Mucosa of rectum (tissue), 2 donors: ENCODE measurements at regions not wholly inside any gene's neighbourhood (a gene's known extent, or its start where the extent isn't known, plus 50 kb on each side); places are given as distances from the start of the nearest gene placed in this dataset.

Experiments used
- H3K27ac ChIP-seq, 2 donors: one replicate each; pipeline ENCODE4 v1.7.0; 2013; ENCODE audit warnings: inconsistent platforms in 2 of 2, low read depth in 2 of 2, low read length in 2 of 2
- H3K27me3 ChIP-seq, 2 donors: one replicate each; pipeline ENCODE4 v1.7.0; 2013; ENCODE audit warnings: low read length in 2 of 2; ENCODE audit not compliant: control insufficient read depth in 2 of 2, insufficient read depth in 2 of 2
- H3K36me3 ChIP-seq, 2 donors: one replicate each; pipeline ENCODE4 v1.7.0; 2013; ENCODE audit warnings: low read length in 2 of 2; ENCODE audit not compliant: control insufficient read depth in 2 of 2, insufficient read depth in 2 of 2
- H3K4me1 ChIP-seq, 2 donors: one replicate each; pipeline ENCODE4 v1.7.0; 2013; ENCODE audit warnings: low read length in 2 of 2, mild to moderate bottlenecking in 1 of 2; ENCODE audit not compliant: control insufficient read depth in 2 of 2, insufficient read depth in 2 of 2
- H3K4me3 ChIP-seq, 2 donors: one replicate each; pipeline ENCODE4 v1.7.0; 2013; ENCODE audit warnings: low read length in 2 of 2
- H3K9ac ChIP-seq, 2 donors: one replicate each; pipeline ENCODE4 v1.7.0; 2013; ENCODE audit warnings: low read length in 2 of 2, low read depth in 1 of 2, mild to moderate bottlenecking in 1 of 2
- H3K9me3 ChIP-seq, 2 donors: one replicate each; pipeline ENCODE4 v1.7.0; 2013; ENCODE audit warnings: low read length in 2 of 2; ENCODE audit not compliant: control insufficient read depth in 2 of 2
- donor health status: healthy.
- donor health status: Normal muscosa, but diverticular disease.

- Histone ChIP-seq H3K4me3 (no peak overlapping the region), H3K9ac (no peak overlapping the region), H3K4me1 (peaks cover 18 to 28% of the 10 kb centered on the region in 2 donors), H3K36me3 (no peaks in the 10 kb centered on the region), H3K27ac (no peak overlapping the region), H3K9me3 (no peaks in the 10 kb centered on the region), H3K27me3 (no peaks in the 10 kb centered on the region)
Measured at GRCh38 chr17:77364381-77364911, 223.7 kb downstream of the SEC14L1 start.

DNA sequence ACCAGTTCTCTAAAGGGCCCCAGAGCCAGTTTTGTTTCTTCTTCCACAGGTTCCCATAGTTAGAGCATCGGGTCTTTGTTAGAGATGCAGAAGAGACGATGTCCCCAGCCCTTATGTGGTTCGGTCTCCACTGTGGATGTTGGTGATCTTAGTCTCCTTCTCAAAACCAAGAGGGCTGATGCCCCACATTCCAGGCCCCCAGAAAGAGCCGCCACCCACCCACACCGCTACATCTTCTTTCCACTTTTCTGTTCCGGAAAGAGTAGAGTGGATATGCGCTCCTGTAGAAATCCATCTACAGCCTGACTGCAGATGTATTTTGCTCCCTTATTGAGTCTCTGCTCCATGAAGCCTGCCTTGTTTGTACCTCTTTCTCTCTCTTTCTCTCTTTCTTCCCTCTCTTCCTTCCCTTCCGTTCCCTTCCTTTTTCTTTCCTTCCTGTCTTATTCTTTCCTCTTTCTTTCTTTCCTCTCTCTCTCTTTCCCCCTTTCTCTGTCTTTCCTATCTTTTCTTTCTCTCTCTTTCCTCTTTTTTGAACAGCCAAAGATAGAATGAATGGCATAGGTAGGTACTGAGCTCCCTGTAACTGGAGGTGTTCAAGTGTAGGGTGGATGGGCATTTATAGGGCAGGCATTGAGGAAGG, 224.3 kb downstream of the SEC14L1 start:
- Histone ChIP-seq H3K9ac (peak overlapping the region in 1 of 2 donors; percentile 16), H3K27ac (peak overlapping the region; percentile 25 to 60), H3K9me3 (no peaks in the 10 kb centered on the region), H3K4me1 (peaks cover 18 to 28% of the 10 kb centered on the region in 2 donors), H3K27me3 (no peaks in the 10 kb centered on the region), H3K4me3 (no peak overlapping the region), H3K36me3 (no peaks in the 10 kb centered on the region)

GRCh38 chr17:77365584-77366186, 224.9 kb downstream of the SEC14L1 start:
- Histone ChIP-seq H3K36me3 (no peaks in the 10 kb centered on the region), H3K9ac (peak overlapping the region in 1 of 2 donors; percentile 16), H3K9me3 (no peaks in the 10 kb centered on the region), H3K4me3 (no peak overlapping the region), H3K4me1 (peaks cover 20 to 28% of the 10 kb centered on the region in 2 donors), H3K27me3 (no peaks in the 10 kb centered on the region), H3K27ac (peak overlapping the region; percentile 25 to 60)

DNA sequence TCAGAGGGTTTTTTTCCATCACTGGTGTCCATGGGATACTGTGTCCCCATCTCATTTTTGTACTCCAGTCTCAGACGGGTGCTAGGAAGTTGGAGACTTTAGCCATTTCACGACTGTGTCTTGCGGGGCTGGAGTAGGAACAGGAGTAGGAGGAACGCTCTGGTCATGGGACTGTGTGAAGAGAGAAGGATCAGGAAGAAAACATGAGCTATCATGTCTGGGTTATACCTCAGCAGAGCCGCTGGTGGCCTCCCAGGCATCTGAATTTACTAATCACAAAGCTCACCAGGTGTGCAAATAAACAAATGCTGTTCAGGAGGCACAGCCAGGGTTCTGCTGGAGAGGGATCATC, 225.4 kb downstream of the SEC14L1 start:
- Histone ChIP-seq H3K27me3 (no peaks in the 10 kb centered on the region), H3K9ac (peak overlapping the region in 1 of 2 donors; percentile 16), H3K4me1 (peaks cover 25 to 33% of the 10 kb centered on the region in 2 donors), H3K9me3 (no peaks in the 10 kb centered on the region), H3K4me3 (no peak overlapping the region), H3K27ac (peak overlapping the region; percentile 25 to 60), H3K36me3 (no peaks in the 10 kb centered on the region)

- H3K9ac ChIP-seq, result peak overlapping the region in 1 of 2 donors; percentile 16
- H3K9me3 ChIP-seq, result no peaks in the 10 kb centered on the region
- H3K4me3 ChIP-seq, result no peak overlapping the region
- H3K4me1 ChIP-seq, result peaks cover 30 to 39% of the 10 kb centered on the region in 2 donors
- no peaks in the 10 kb centered on the region for H3K27me3 ChIP-seq
- no peaks in the 10 kb centered on the region for H3K36me3 ChIP-seq
- peak overlapping the region; percentile 25 to 60 for H3K27ac ChIP-seq
Measured at GRCh38 chr17:77366558-77367245, 225.9 kb downstream of the SEC14L1 start.

DNA sequence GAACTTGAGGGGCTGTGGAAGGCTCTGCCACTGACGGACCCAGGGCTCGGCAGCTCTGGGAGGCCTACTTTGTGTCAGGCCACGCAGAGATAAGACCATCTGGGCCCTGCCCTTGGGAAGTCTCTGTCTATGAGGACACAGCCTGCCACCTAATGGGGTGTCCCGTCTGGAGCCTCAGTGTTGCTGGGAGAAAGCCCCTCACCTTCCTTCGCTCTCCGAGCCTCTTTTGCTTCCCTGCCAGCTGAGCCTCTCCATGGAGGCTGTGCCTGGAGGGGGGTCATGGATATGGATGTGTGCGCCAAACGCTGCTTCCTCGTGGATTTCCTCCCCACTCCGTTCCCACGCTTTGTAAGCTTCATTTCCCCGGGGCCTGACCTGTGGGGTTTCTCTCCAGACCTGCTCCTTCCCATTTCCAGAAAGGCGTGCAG, 228.8 kb downstream of the SEC14L1 start:
- H3K4me3 ChIP-seq, result no peak overlapping the region
- no peak overlapping the region for H3K9ac ChIP-seq
- peaks cover 38 to 45% of the 10 kb centered on the region in 2 donors for H3K4me1 ChIP-seq
- H3K27me3 ChIP-seq, result no peaks in the 10 kb centered on the region
- H3K36me3 ChIP-seq, result no peaks in the 10 kb centered on the region
- H3K27ac ChIP-seq, result no peak overlapping the region
- no peaks in the 10 kb centered on the region for H3K9me3 ChIP-seq

- Histone ChIP-seq H3K27ac (no peak overlapping the region), H3K27me3 (no peaks in the 10 kb centered on the region), H3K9me3 (no peaks in the 10 kb centered on the region), H3K4me1 (peaks cover 40 to 46% of the 10 kb centered on the region in 2 donors), H3K9ac (no peak overlapping the region), H3K36me3 (no peaks in the 10 kb centered on the region), H3K4me3 (no peak overlapping the region)
Measured at GRCh38 chr17:77370586-77370985, 229.8 kb downstream of the SEC14L1 start.

- Histone ChIP-seq H3K4me1 (peaks cover 37 to 45% of the 10 kb centered on the region in 2 donors), H3K9me3 (no peaks in the 10 kb centered on the region), H3K27me3 (no peaks in the 10 kb centered on the region), H3K27ac (peak overlapping the region; percentile 74 to 89), H3K36me3 (no peaks in the 10 kb centered on the region), H3K9ac (no peak overlapping the region), H3K4me3 (peak overlapping the region in 1 of 2 donors; percentile 13)
Measured at GRCh38 chr17:77371117-77371887, 230.5 kb downstream of the SEC14L1 start.

GRCh38 chr17:77371888-77372443, 231.2 kb downstream of the SEC14L1 start:
- Histone ChIP-seq H3K9ac (peak overlapping the region; percentile 67 to 74), H3K4me3 (peak overlapping the region; percentile 58 to 72), H3K4me1 (peaks cover 31 to 45% of the 10 kb centered on the region in 2 donors), H3K27me3 (no peaks in the 10 kb centered on the region), H3K27ac (peak overlapping the region; percentile 74 to 89), H3K36me3 (no peaks in the 10 kb centered on the region), H3K9me3 (no peaks in the 10 kb centered on the region)
